Vagina (tissue), 2 donors: ENCODE measurements at regions not wholly inside any gene's neighbourhood (a gene's known extent, or its start where the extent isn't known, plus 50 kb on each side); places are given as distances from the start of the nearest gene placed in this dataset.

Experiments
- CTCF ChIP-seq, 3 experiments: fragments of 450-650 bp in 2 of 3; fragments of 200-600 bp in 1 of 3; sonication (generic) in 1 of 3; IDR thresholded peaks; one replicate each; pipeline ENCODE4 v1.5.1; 2017 to 2019; ENCODE audit warnings: antibody characterized with exemption in 3 of 3, mild to moderate bottlenecking in 2 of 3, moderate library complexity in 2 of 3
- POLR2AphosphoS5 ChIP-seq, 2 donors: sonication (generic); formaldehyde crosslinking; IDR thresholded peaks; one replicate each; pipeline ENCODE4 v1.9.0; 2017; ENCODE audit warnings: antibody characterized with exemption in 2 of 2, mild to moderate bottlenecking in 2 of 2, low read depth in 1 of 2; ENCODE audit not compliant: insufficient read depth in 1 of 2

DNA sequence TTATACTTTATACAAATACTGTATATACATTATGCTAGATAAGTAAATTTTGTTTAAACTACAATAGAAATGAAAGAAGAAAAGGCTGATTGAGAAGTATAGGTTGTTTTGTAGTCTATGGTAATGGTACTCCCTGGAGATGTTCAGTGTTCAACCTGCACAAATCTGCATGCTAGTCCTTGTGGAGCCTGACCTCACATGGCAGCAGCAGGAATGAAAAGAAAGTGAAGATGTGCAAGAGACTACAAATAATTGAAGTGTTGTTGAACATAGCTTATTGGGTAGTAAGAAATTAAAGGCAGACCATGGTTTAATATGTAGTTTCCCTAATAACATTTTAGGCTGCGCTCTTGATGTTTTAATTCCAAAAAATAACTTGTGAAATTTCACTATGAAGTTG is 201.2 kb downstream of the TGFB2 start:
- TF ChIP-seq CTCF (IDR thresholded peaks at IDR 0.05) (no peak), POLR2AphosphoS5 (IDR thresholded peaks at IDR 0.05; ENCODE audit: insufficient read depth in 1 of 2, low read depth in 1 of 2) (no peak)
